IMR-90 (cell line): ENCODE measurements at regions not wholly inside any gene's neighbourhood (a gene's known extent, or its start where the extent isn't known, plus 50 kb on each side); places are given as distances from the start of the nearest gene placed in this dataset.

Experiments used
- ATAC-seq: fragments of 200-7000 bp; cut with Tn5 transposase; 2 replicates; pipeline ENCODE4 v1.9.1; 2020; ENCODE audit warnings: low read depth, mild to moderate bottlenecking, moderate library complexity
- BruUV-seq: library from RNA; stranded (reverse); fragments of 400-500 nt; replicated peaks from 2 replicates; lab custom pipeline; 2021; lab: Mats Ljungman, UMichigan
- CTCF ChIA-PET: fragments of 300-600 bp; formaldehyde crosslinking; extraction: SDS; loops from one replicate; lab custom pipeline; 2021; ENCODE audit warnings: antibody characterized with exemption; lab: Yijun Ruan, JAX
- POLR2A ChIA-PET: fragments of 300-600 bp; sonication (Branson Sonifier 250); formaldehyde crosslinking; loops from one replicate; lab custom pipeline; 2022; ENCODE audit warnings: antibody characterized with exemption; ENCODE audit not compliant: unreplicated experiment; lab: Charles Lee
- DNase-seq: peaks from one replicate; pipeline ENCODE4 v3.0.0; 2013
- H2AFZ ChIP-seq: replicated peaks from 2 replicates; pipeline ENCODE3; 2013; ENCODE audit warnings: low read length, mild to moderate bottlenecking; ENCODE audit not compliant: poor library complexity
- H2AK5ac ChIP-seq: 2 replicates; pipeline ENCODE4 v1.6.1; 2013; ENCODE audit warnings: low read depth, low read length, inconsistent platforms
- H2AK9ac ChIP-seq: replicated peaks from 2 replicates; pipeline ENCODE3; 2013; ENCODE audit warnings: mild to moderate bottlenecking, low read depth, low read length, moderate library complexity; ENCODE audit not compliant: poor library complexity
- H2BK120ac ChIP-seq: 2 replicates; pipeline ENCODE4 v1.6.1; 2013; ENCODE audit warnings: low read depth, low read length, inconsistent platforms
- H2BK15ac ChIP-seq: 3 replicates; pipeline ENCODE4 v1.6.1; 2013; ENCODE audit warnings: low read depth, low read length, inconsistent platforms
- H2BK20ac ChIP-seq: 2 replicates; pipeline ENCODE4 v1.6.1; 2013; ENCODE audit warnings: low read depth, mild to moderate bottlenecking, inconsistent platforms, low read length, moderate library complexity
- H2BK5ac ChIP-seq: 2 replicates; pipeline ENCODE4 v1.6.1; 2013; ENCODE audit warnings: mild to moderate bottlenecking, low read depth, low read length, inconsistent platforms; ENCODE audit not compliant: poor library complexity, severe bottlenecking
- H3K14ac ChIP-seq: replicated peaks from 2 replicates; pipeline ENCODE4 v1.6.1; 2013; ENCODE audit warnings: low read depth, low read length, inconsistent platforms
- H3K18ac ChIP-seq: 2 replicates; pipeline ENCODE4 v1.6.1; 2013; ENCODE audit warnings: low read depth, low read length, control low read depth
- H3K23ac ChIP-seq: 2 replicates; pipeline ENCODE4 v1.6.1; 2013; ENCODE audit warnings: low read depth, low read length, inconsistent platforms
- H3K27ac ChIP-seq: 2 replicates; pipeline ENCODE4 v1.5.1; 2013; ENCODE audit warnings: mild to moderate bottlenecking, control low read depth, low read length; ENCODE audit not compliant: insufficient read depth
- H3K27me3 ChIP-seq: 2 replicates; pipeline ENCODE4 v1.6.1; 2013; ENCODE audit warnings: low read length; ENCODE audit not compliant: control insufficient read depth, insufficient read depth
- H3K36me3 ChIP-seq: 2 replicates; pipeline ENCODE4 v1.6.1; 2013; ENCODE audit warnings: low read length, mixed read lengths; ENCODE audit not compliant: control insufficient read depth, insufficient read depth
- H3K4ac ChIP-seq: 2 replicates; pipeline ENCODE4 v1.6.1; 2013; ENCODE audit warnings: low read depth, low read length, inconsistent platforms
- H3K4me1 ChIP-seq: 2 replicates; pipeline ENCODE4 v1.6.1; 2013; ENCODE audit warnings: low read length, mixed read lengths; ENCODE audit not compliant: control insufficient read depth, insufficient read depth
- H3K4me2 ChIP-seq: 2 replicates; pipeline ENCODE4 v1.6.1; 2013; ENCODE audit warnings: low read depth, mild to moderate bottlenecking, control low read depth, low read length, moderate library complexity
- H3K4me3 ChIP-seq: 2 replicates; pipeline ENCODE4 v1.5.1; 2013; ENCODE audit warnings: low read depth, mild to moderate bottlenecking, control low read depth, low read length, moderate library complexity; ENCODE audit not compliant: insufficient read depth
- H3K56ac ChIP-seq: 2 replicates; pipeline ENCODE4 v1.6.1; 2013; ENCODE audit warnings: low read length, inconsistent platforms; ENCODE audit not compliant: insufficient read depth; ENCODE audit errors: extremely low read depth
- H3K79me1 ChIP-seq, 2 experiments: 2 replicates each; pipeline ENCODE4 v1.6.1; 2013; ENCODE audit warnings: low read length in 2 of 2, inconsistent platforms in 1 of 2, low read depth in 1 of 2
- H3K9ac ChIP-seq: 2 replicates; pipeline ENCODE4 v1.6.1; 2013; ENCODE audit warnings: low read depth, low read length, control low read depth
- H3K9me1 ChIP-seq: 2 replicates; pipeline ENCODE4 v1.6.1; 2013; ENCODE audit warnings: low read length, inconsistent platforms; ENCODE audit not compliant: insufficient read depth
- H3K9me3 ChIP-seq: 2 replicates; pipeline ENCODE4 v1.6.1; 2013; ENCODE audit warnings: low read length; ENCODE audit not compliant: control insufficient read depth, insufficient read depth
- H4K20me1 ChIP-seq: 2 replicates; pipeline ENCODE4 v1.6.1; 2013; ENCODE audit warnings: low read length, inconsistent platforms; ENCODE audit not compliant: insufficient read depth
- H4K5ac ChIP-seq: 2 replicates; pipeline ENCODE4 v1.6.1; 2013; ENCODE audit warnings: mild to moderate bottlenecking, low read depth, low read length, control low read depth
- H4K8ac ChIP-seq, 2 experiments: 2 replicates each; pipeline ENCODE4 v1.6.1; 2013; ENCODE audit warnings: low read depth in 2 of 2, low read length in 2 of 2, control low read depth in 1 of 2, inconsistent platforms in 1 of 2
- H4K91ac ChIP-seq: 2 replicates; pipeline ENCODE4 v1.6.1; 2013; ENCODE audit warnings: low read depth, low read length, inconsistent platforms; ENCODE audit not compliant: insufficient read depth
- CEBPB ChIP-seq: IDR thresholded peaks from 2 replicates; pipeline ENCODE4 v1.6.1; 2012; ENCODE audit warnings: low read depth, low read length, improper control_type of control experiment
- FOS ChIP-seq: fragments of 150-350 bp; IDR thresholded peaks from 2 replicates; pipeline ENCODE4 v1.6.1; 2016; ENCODE audit warnings: low read depth, low read length
- MAFK ChIP-seq: IDR thresholded peaks from 2 replicates; pipeline ENCODE4 v1.6.1; 2012; ENCODE audit warnings: low read depth, low read length, improper control_type of control experiment
- MAZ ChIP-seq: IDR thresholded peaks from 2 replicates; pipeline ENCODE4 v1.6.1; 2012; ENCODE audit warnings: low read depth, mild to moderate bottlenecking, low read length, improper control_type of control experiment, moderate library complexity, borderline replicate concordance
- MXI1 ChIP-seq: IDR thresholded peaks from 2 replicates; pipeline ENCODE4 v1.6.1; 2012; ENCODE audit warnings: low read depth, mild to moderate bottlenecking, low read length, moderate library complexity, borderline replicate concordance
- NFE2L2 ChIP-seq: fragments of 150-350 bp; IDR thresholded peaks from 2 replicates; pipeline ENCODE4 v1.6.1; 2016; ENCODE audit warnings: low read depth, mild to moderate bottlenecking, low read length
- POLR2A ChIP-seq: IDR thresholded peaks from 2 replicates; pipeline ENCODE4 v1.6.1; 2012; ENCODE audit warnings: mild to moderate bottlenecking, low read depth, low read length
- whole genome bisulfite sequencing, 2 experiments: methylation state at CpG; one replicate each; pipeline versions ENCODE4 v1.1.5 to v1.1.7; 2013; ENCODE audit warnings: missing lambda C conversion rate in 2 of 2; ENCODE audit not compliant: insufficient read length in 1 of 2; ENCODE audit errors: extremely low coverage in 2 of 2; 5-methylcytosine and 5-hydroxymethylcytosine counted together
- dilution Hi-C: fragments of 300-500 bp; cut with HindIII; formaldehyde crosslinking; loops from one replicate; pipeline ENCODE4 v1.14.3; 2018; ENCODE audit warnings: low sequenced_read_pairs; ENCODE audit not compliant: unreplicated experiment
- in situ Hi-C: fragments of 300-500 bp; cut with MboI; formaldehyde crosslinking; loops from 3 replicates; pipeline ENCODE4 v1.14.3; 2019; ENCODE audit warnings: low sequenced_read_pairs, inconsistent platforms, mixed read lengths
- intact Hi-C: fragments of 100-400 bp; cut with micrococcal nuclease; formaldehyde crosslinking; loops from 2 replicates; pipeline ENCODE4 v1.10.0; 2022

DNA sequence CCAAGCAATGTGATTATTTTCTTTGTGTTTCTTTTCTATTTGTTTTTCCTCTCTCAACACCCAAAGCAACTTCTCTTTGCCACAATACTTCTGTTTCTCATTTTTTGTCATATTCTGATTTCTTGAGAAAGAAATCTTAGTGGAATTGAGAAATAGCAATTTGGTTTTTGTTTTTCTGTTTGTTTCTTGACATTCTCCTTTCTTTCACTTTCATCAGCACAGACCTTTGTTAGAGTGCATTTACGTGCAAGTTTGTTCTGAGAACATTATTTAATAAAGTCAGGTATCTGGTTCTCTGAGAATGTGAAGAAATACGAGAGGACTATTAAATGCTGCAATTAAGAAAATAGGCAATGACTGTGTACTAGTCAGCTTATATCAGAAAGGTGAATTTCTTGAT is 608.1 kb upstream of the AADAT start:
- no peak overlapping the region for H4K5ac ChIP-seq
- H3K4me1 ChIP-seq, result no peaks in the 10 kb centered on the region
- in situ Hi-C loops, result no loop called here
- no peak overlapping the region for H3K56ac ChIP-seq
- no peak overlapping the region for H3K27ac ChIP-seq
- no peak overlapping the region for H2AK9ac ChIP-seq
- H2AK5ac ChIP-seq, result no peak overlapping the region
- WGBS, 2 experiments, result no CpG with 5 or more reads among the region's 2 CpGs
- no TSS peak for BruUV-seq
- H3K4ac ChIP-seq, result no peak overlapping the region
- H2BK120ac ChIP-seq, result no peak overlapping the region
- no peak overlapping the region for H3K4me2 ChIP-seq
- ATAC-seq (no peak), DNase-seq (no peak)
- no peak overlapping the region for H3K9ac ChIP-seq
- H4K91ac ChIP-seq, result no peak overlapping the region
- no peak overlapping the region for H3K23ac ChIP-seq
- H3K36me3 ChIP-seq, result no peaks in the 10 kb centered on the region
- no peaks in the 10 kb centered on the region for H3K9me3 ChIP-seq
- H2BK20ac ChIP-seq, result no peak overlapping the region
- CTCF ChIA-PET, result no interaction called here
- H3K9me1 ChIP-seq, result no peaks in the 10 kb centered on the region
- H4K8ac ChIP-seq, result no peak overlapping the region
- intact Hi-C loops, result no loop called here
- no peak overlapping the region for H3K14ac ChIP-seq
- H3K18ac ChIP-seq, result no peak overlapping the region
- no peak overlapping the region for H2AFZ ChIP-seq
- POLR2A ChIA-PET, result no interaction called here
- no peak overlapping the region for H2BK15ac ChIP-seq
- no peaks in the 10 kb centered on the region for H3K79me1 ChIP-seq
- H2BK5ac ChIP-seq, result no peak overlapping the region
- no peaks in the 10 kb centered on the region for H3K27me3 ChIP-seq
- dilution Hi-C loops, result no loop called here
- no peak overlapping the region for H3K4me3 ChIP-seq
- TF ChIP-seq NFE2L2 (no peak), MAFK (no peak), MAZ (no peak), FOS (no peak), MXI1 (no peak), CEBPB (no peak), POLR2A (no peak)
- no peaks in the 10 kb centered on the region for H4K20me1 ChIP-seq
